ENCODE measurements at regions not wholly inside any gene's neighbourhood (a gene's known extent, or its start where the extent isn't known, plus 50 kb on each side); places are given as distances from the start of the nearest gene placed in this dataset.
"Not testable (repeated sequence)": the region's sequence is repeated elsewhere in the genome, so short reads cannot be mapped to it uniquely, and the experiment has no call there.

DNA sequence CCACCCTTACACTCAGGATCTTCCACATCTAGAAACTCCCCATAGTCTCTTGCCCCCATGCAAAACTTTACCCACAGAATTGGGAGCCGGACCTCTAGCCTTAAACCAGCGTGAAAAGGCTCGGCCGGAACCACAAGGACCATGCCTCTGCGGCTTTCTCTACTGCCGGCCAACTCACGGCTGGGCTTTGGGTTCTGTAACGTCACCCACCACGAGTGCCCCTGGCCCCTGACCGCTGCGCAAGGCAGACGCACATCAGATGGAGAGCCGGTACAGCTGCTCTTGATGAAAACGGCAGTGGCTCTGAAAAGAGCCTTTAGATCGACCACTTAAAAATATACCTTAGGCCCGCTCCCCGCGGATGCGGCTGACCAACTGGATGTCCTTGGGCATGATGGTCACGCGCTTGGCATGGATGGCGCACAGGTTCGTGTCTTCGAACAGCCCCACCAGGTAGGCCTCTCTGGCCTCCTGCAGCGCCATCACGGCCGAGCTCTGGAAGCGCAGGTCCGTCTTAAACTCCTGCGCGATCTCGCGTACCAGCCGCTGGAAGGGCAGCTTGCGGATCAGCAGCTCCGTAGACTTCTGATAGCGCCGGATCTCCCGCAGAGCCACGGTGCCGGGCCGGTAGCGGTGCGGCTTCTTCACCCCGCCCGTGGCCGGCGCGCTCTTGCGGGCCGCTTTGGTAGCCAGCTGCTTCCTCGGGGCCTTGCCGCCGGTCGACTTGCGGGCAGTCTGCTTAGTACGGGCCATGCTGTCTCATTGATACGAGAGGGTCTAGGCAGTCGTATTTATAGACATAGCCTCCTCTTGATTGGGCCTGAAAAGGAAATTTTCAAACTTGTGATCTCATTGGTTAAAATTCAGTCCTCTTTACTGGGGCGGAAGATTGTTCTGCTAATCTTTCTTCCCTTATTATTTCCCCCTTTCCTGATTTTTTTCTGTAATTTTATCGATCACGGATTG lies 66.3 kb downstream of the FAM72C start:
- peak in 1 of 3 experiments; percentile 4 for DNase-seq (ENCODE audit: low read depth in 2 of 3, low spot score in 2 of 3)

DNA sequence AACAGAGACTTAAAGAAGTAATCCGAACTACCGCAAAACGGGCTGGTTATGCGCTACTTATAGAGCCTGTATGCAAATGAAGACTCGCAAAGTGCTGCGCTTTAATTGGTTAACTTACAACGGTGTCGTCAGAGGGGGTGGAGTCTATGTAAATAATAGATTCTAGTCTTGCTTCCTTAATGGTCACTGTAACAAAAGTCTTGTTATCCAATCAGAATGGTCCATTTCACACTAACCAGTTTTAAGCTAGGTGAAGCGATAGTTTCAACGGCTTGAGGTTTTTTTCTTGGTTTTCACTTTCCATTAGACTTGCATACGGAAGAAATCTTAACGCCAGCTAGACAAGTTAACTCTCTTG lies 67.2 kb downstream of the FAM72C start:
- DNase-seq (ENCODE audit: low read depth in 2 of 3, low spot score in 2 of 3): not testable (repeated sequence)

DNA sequence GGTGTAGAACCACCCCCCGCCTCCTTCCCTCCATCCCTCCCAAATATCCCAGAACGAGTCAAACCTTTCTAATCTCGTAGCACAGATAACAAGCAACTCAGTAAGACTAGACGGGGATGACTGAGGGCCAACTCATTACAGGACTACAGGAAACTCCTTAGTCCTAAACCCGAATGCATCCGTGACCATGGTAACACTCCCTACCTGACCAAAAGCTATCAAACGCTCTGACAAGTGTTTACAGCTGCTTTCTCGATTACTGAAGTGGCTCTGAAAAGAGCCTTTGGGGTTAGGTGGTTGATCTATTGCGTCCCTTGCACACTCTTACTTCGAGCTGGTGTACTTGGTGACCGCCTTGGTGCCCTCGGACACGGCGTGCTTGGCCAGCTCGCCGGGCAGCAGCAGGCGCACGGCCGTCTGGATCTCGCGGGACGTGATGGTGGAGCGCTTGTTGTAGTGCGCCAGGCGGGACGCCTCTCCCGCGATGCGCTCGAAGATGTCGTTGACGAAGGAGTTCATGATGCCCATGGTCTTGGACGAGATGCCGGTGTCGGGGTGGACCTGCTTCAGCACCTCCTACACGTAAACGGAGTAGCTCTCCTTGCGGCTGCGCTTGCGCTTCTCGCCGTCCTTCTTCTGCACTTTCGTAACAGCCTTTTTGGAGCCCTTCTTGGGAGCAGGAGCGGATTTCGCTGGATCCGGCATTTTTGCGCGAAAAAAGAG lies 67.7 kb downstream of the FAM72C start:
- DNase-seq (ENCODE audit: low read depth in 2 of 3, low spot score in 2 of 3): not testable (repeated sequence)

DNA sequence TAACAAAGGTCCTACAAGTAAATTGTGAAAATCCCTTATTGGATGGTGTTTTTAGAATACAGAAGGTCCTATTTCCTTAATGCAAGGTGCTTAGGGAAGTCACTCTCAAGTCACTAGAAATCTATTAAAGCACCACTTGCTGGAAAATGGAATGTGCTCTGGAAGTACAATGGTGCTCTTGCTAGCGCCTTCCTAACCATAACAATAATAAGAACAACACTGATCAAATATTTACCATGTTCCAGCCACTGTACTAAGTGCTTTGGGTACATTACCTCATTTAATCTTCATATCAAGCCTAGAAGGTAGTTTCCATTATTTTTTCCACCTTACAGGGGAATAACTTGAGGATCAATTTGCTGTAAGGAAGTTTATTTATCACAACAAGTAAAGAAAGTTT lies 75.4 kb downstream of the FAM72C start:
- DNase-seq (ENCODE audit: low read depth in 2 of 3, low spot score in 2 of 3): not testable (repeated sequence)

DNA sequence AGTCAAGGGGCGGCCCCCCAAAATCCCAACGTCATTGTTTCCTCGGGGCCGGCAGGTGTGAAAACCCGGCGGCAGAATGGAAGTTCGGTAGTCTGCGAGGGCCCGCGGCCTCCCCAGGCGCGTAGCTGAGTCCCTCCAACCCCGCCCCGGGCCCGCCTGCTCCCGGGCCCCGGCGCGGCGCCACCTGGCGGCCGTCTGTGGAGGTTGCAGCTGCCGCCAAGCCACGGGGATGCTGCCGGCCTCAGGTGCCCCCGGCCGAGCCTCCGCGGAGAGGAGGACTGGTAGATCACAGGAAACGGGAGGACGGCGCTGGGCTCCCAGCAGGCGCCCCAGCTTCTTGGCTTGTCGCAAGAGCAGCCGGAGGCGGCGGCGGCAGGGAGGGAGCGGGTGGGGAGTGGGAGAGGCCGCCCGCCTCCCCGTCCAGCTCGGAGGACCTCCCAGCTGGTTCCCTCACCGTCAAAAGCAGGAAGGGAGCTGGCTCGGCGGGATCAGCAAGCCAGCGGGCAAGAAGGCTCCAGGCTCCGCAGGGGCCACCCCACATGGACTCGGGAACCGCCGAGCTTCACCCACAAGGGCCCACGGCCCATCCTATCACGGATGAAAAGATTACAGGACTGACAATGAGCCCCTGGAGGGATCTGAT lies 86.7 kb downstream of the FAM72C start:
- DNase-seq (ENCODE audit: low read depth in 2 of 3, low spot score in 2 of 3): peak in 2 of 3 experiments; percentile 37 to 61

DNA sequence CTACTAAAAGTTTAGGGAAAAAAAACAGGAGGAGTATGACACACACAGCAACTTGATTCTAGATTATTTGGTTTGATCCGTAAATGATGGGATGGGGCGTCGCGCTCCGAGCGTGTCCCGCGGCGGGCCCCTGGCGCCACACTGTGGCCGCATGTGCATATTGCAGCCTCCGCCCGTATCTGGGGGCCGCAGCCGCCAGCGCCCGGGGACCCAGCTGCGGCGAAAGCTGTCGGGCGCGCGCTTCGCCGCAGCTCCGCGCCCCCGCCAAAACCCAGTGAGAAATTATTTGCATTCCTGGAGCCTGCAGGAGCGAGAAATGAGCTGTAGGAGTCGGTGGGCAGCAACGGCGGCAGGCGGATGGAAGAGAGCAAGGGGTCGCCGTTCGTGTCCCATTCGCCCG lies 87.3 kb downstream of the FAM72C start:
- DNase-seq (ENCODE audit: low read depth in 2 of 3, low spot score in 2 of 3): peak in 1 of 3 experiments; percentile 8

DNA sequence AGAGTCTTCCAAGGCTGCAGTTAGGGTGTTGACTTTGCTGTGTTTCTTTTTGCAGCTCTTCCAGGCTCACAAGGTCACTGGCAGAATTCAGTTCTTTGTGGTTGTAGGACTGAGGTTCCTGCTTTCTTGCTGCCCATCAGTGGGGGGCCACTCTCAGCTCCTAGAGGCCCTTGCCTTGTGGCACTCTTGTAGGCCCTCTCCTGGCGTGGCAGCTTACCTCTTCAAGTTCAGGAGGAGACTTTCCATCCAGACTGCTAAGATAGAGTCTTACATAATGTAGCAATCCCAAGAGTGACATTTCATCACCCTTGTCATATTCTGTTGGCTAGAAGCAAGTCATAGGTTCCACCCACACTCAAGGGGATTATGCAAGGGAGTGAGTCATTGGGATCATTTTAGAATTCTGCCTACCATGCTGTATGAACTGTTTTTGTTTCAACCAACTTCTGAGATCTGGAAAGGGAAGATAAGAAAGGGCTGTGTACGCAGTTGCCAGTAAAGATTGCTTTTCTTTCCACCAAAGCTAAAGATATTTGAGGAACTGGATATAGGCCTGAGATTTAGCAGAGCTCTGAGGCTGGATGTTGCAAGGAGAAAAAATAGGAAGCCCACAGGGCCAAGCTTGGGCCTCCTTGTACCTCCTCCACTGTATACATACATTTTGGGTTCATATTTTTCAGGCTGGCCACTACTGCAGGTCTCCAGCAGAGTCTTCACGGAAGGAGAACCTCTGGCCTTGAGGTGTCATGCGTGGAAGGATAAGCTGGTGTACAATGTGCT lies 91.8 kb downstream of the FAM72C start:
- not testable (repeated sequence) for DNase-seq (ENCODE audit: low read depth in 2 of 3, low spot score in 2 of 3)

DNA sequence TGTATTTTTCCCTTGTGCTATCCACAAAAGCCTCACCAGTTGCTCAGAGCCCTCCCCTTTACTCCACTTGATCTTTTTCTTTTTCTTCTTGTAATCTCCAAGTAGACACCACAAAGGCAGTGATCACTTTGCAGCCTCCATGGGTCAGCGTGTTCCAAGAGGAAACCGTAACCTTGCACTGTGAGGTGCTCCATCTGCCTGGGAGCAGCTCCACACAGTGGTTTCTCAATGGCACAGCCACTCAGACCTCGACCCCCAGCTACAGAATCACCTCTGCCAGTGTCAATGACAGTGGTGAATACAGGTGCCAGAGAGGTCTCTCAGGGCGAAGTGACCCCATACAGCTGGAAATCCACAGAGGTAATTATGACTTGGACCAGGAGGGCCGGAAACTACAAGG lies 95.8 kb downstream of the FAM72C start:
- DNase-seq (ENCODE audit: low read depth in 2 of 3, low spot score in 2 of 3): not testable (repeated sequence)

DNA sequence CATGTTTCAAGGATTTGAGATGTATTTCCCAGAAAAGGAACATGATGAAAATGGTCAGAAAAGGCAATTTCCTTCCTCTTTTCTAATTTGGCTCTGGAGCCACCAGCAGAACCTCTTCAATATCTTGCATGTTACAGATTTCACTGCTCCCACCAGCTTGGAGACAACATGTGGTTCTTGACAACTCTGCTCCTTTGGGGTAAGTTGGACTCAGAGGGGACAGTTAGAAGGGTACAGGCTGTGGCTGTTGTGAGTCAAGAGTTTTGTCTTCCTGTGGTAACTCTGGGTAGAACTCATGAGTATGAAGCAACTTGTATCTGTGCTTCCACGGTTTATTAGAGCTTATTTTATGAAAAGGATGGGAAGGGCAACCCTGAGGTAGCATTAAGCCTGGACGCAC lies 97.2 kb downstream of the FAM72C start:
- not testable (repeated sequence) for DNase-seq (ENCODE audit: low read depth in 2 of 3, low spot score in 2 of 3)

DNA sequence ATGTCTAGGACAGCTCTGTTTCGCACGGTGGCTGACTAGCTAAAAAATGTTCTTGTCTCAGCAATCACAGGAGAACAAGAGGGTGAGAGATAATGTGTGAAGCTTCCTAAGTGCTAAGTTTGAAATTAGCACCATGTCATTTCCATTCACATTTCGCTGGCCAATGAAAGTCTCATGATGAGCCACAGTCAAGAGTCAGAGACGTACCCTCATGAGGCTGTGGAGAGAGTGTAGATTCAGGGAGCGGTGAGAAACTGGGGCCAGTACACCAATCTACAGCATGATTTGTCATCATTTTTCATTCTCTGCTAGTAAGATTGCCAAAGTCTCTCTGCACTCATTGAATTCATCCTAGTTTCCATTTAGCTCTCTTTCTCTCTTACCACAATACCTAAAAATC lies 98.1 kb downstream of the FAM72C start:
- DNase-seq (ENCODE audit: low read depth in 2 of 3, low spot score in 2 of 3): not testable (repeated sequence)

DNA sequence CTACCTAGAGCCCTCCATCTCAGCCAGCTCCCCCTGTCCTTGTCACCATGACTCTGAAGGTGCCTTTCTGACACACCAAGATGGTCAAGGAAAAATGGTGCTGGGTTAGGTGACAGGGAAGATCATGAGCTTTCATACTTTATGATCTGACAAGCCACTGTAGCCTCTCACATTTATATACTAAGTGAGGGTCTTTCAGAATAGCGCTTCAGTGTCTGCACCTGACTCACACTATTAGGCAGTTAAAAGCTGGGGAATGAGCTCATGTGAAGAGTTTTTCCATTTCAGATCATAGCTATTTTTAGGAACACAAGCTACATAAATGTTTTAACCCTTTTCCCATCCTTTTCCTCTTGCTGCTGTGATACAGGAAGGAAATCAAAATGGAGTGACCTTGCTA lies 101.4 kb downstream of the FAM72C start:
- not testable (repeated sequence) for DNase-seq (ENCODE audit: low read depth in 2 of 3, low spot score in 2 of 3)

DNA sequence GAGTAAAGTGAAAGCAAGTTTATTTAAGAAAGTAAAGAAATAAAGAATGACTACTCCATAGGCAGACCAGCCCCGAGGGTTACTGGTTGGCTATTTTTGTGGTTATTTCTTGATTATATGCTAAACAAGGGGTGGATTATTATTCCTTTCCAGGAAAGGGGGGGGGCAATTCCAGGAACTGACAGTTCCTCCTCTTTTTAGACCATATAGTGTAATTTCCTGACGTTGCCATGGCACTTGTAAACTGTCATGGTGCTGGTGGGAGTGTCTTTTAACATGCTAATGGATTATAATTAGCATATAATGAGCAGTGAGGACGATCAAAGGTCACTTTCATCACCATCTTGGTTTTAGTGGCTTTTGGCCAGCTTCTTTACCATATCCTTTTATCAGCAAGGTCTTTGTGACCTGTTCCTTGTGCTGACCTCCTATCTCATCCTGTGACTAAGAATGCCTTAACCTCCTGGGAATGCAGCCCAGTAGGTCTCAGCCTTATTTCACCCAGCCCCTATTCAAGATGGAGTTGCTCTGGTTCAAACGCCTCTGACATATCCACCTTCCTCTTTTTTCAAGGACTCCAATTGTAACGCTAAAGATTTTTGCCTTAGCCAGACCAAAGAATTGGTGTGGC lies 104.1 kb downstream of the FAM72C start:
- not testable (repeated sequence) for DNase-seq (ENCODE audit: low read depth in 2 of 3, low spot score in 2 of 3)

DNA sequence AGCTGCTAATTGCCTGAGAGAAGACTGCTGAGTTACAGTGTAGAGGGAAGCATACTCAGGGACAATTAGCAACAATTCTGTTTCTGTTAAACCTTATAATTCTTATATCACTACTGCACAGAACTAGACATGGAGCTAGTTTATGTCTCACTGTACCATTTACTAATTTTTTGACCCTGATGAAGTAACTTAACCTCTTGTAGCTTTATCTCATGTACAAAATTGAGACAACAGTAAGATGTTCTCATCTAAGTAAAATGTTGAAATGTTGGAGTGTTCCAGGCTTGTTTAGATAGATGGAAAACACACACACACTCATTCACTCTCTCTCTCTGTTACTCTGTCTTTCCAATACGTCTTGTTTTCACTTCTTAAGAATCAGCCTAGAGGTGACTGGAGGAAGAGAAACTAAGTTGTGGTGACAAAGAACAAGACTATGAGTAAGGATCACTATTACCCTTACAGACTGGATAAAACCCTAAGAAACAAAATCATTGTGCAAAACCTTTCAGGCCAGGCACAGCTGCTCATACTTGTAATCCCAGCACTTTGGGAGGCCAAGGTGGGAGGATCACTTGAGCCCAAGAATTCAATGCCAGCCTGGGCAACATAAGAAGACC lies 107.8 kb downstream of the FAM72C start:
- DNase-seq (ENCODE audit: low read depth in 2 of 3, low spot score in 2 of 3): not testable (repeated sequence)

DNA sequence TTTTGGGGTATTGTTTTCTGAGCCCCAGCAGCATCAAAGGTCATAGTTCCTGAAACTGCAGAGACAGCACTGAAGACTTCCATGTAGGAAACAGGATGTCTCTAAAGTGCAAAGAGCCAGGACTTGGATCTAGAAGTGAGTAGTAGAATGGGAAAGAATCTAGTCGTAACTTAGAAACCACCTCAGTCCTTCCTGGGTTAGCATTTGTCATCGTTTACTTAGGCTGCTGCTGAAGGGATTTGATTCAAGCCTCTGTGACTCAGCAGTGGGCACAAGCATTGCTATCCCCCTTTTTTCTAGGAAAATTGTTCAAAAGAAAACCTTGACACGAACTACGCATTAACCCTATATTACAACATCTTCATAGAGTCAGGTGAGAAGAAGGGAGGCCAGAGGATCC lies 109.1 kb downstream of the FAM72C start:
- not testable (repeated sequence) for DNase-seq (ENCODE audit: low read depth in 2 of 3, low spot score in 2 of 3)

DNA sequence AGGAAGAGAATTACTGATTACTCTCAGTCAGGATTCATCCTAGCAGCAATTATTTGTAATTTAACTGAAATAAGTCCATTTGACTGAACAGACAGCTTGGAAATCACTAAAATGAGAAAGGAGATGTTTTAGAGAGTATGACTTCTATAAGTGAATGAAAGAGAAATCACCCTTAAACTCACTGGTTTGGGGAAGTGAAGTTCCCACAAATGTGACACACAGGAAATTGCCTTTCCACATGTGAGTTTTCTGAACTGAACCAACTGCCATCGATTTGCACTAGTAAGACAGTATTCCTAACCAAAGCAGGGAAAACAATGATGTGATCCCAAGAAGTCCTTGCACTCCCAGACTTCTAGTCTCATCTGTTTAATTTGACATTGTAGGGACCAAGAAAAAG lies 110.5 kb downstream of the FAM72C start:
- not testable (repeated sequence) for DNase-seq (ENCODE audit: low read depth in 2 of 3, low spot score in 2 of 3)

DNA sequence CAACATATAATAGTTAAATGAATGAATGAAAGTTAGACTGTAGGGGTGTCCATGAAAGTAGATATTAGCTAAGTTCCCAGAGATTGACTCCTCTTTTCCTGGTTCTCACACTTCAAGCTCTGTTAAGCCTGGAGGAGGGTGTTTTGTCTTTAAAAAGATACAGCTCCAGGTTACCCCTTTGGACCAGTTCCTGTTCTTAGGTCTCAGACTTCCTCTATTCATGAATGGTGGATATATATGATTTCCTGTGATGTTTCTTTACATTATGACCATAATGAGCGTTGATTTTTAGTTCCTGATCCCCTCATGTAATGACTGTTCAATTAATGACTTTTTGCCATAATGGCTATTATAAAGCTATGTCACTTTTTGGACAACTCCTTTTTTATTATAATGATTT lies 115.9 kb downstream of the FAM72C start:
- DNase-seq (ENCODE audit: low read depth in 2 of 3, low spot score in 2 of 3): not testable (repeated sequence)

DNA sequence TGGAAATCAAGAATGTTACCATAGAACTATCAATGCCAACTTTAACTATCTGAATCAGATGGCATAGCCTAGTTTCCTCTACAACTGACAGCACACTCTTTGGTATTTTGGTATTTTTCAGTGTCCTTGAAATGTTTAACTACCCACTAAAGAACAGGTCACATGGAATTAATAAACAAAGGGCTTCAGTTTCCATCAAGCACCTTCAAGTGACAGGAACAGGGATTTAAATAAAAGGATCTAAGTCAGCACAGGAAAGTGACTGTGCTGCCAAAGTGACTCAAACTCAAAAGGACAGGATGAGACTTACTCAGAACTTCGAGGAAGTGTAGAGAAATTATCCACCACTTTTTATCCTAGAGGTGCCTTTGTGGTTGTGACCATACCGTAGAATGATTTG lies 117.7 kb downstream of the FAM72C start:
- not testable (repeated sequence) for DNase-seq (ENCODE audit: low read depth in 2 of 3, low spot score in 2 of 3)

DNA sequence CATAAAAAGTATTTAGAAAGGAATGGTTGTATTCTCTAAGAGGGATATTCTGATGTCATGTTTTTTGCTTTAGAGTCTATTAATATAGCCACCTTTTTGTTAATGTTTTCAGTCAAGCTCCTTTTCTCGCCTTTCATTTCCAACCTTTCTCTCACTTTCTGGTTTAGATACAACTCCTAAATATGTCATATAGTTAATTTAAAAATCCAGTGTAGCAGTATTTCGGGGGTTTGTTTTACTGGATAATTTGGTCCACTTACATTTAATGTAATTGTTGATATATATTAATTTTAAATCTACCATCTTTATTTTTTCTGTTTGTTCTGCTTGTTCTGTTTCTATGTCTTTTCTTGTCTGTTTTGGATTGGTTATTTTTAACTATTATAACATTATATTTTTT lies 121.1 kb downstream of the FAM72C start:
- DNase-seq (ENCODE audit: low read depth in 2 of 3, low spot score in 2 of 3): not testable (repeated sequence)

DNA sequence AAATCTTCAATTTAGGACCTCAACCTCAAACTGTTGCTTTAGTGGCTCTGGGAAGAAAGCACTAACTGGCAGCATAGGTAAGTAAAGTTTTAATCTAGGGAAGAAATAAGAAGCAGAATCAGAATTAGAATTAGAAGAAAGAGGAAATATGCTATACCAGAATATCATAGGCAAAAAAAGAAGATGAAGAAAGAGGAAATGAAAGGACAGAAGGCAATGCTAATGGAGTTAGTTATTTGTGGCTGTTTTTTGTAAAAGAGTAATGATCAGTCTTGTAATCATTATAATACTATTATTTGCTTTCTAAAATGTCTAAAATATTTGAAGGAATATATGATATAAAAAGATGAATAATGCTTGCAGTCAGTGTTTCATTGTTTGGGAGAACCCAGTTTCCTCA lies 122.9 kb downstream of the FAM72C start:
- DNase-seq (ENCODE audit: low read depth in 2 of 3, low spot score in 2 of 3): not testable (repeated sequence)

DNA sequence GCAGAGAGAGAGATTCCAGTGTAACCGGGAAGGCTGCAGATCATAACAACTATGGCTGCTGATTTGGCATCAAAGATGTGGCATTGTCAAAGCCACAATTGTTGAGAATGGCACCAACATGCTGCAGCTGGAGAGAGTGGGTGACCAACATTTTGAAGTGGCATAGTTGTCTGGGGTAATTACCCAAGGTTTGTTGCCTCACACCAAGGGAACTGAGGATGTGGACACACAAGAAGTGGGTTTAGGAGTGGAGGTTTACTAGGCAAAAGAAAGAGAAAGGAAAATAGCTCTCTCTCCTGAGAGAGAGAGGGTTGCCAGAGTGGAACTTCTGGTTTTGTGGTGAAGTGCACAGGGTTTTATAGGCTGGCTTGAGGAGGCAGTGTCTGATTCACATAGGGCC lies 126.6 kb downstream of the FAM72C start:
- DNase-seq (ENCODE audit: low read depth in 2 of 3, low spot score in 2 of 3): not testable (repeated sequence)

Data from activated CD8-positive, alpha-beta memory T cell treated with anti-CD3 and anti-CD28 coated beads for 48 hours (primary cell).